ENCODE measurements at regions not wholly inside any gene's neighbourhood (a gene's known extent, or its start where the extent isn't known, plus 50 kb on each side); places are given as distances from the start of the nearest gene placed in this dataset.
"Not testable (repeated sequence)": the region's sequence is repeated elsewhere in the genome, so short reads cannot be mapped to it uniquely, and the experiment has no call there.

DNA sequence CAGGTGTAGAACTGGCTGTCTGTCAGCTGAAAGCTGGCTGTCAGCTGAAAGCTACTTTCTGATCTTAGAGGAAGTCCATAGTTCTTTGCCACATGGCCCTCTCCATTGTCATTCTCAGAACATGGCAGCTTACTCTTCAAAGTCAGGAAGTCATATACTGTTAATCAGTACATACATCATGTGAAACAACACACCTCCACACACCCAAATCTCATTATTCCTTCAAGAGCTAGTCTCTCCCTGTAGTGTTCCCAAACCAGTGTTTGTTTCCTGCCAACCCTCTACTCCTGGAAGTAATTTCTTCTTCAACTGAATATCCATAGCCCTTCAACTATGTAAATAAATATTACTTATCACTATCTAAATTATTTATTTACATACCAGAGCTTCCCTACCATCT, 58.9 kb downstream of the OR5AK2 start:
- DNase-seq (ENCODE audit: low read depth): no peak

GRCh38 chr11:57049749-57050148, 61.0 kb downstream of the OR5AK2 start:
- no peak for DNase-seq (ENCODE audit: low read depth)

DNA sequence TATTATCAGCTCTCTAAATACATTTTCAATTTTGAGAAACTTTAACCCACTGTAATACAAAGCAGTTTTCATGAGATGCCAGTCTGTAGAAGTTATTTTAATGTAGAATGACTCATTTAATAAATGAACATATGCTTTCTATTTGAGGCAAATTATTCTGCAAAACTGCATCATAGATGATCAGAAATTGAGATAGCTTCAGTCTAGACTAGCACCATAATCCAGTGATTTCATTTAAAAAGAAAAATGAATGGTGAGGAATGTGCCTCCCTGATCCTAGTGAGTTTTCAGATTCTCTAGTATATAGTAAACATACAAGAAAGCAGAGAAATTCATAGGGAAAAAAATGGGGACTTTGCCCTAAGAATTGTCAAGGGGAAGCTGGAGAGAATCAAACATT, 66.1 kb downstream of the OR5AK2 start:
- DNase-seq (ENCODE audit: low read depth): no peak

- DNase-seq (ENCODE audit: low read depth): no peak
Observed at GRCh38 chr11:57055744-57056143, 67.0 kb downstream of the OR5AK2 start.

DNA sequence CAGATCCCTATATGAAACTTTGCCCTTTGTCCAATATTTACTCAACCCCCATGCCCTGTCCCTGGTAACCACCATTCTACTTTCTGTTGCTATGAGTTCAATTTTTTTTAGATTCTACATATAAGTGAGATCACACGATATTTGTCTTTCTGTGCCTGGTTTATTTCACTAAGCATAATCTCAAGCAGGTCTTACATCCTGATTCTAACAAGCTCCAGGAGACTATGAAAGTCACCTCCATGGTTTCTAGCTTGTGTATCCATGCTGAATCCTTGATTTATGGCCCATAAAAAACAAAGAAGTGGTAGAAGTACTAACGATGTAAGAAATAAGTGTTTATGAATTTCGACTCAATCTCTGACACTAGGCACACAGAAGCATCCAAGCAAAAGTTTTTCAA, 68.0 kb downstream of the OR5AK2 start:
- DNase-seq (ENCODE audit: low read depth): no peak

DNA sequence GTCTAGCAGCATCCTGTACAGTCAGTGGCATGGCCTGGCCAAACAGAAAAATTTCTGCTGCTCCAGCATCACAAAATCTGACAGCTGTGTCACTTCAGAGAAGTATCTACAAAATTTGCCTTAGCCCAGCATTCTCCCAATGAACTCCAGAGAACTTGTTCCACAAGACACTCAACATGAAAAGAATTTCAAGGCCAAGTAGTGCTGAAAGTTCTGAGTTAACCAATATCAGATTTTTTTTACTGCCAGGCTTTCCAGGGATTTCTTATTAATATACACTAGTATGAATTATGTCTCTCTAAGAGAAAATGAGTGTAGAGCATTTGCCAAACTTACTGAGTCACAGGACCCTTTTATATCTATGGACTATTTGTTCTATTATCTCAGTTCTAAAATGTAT, 68.8 kb downstream of the OR5AK2 start:
- no peak for DNase-seq (ENCODE audit: low read depth)

GRCh38 chr11:57062957-57063356, 74.2 kb downstream of the OR5AK2 start:
- not testable (repeated sequence) for DNase-seq (ENCODE audit: low read depth)

DNA sequence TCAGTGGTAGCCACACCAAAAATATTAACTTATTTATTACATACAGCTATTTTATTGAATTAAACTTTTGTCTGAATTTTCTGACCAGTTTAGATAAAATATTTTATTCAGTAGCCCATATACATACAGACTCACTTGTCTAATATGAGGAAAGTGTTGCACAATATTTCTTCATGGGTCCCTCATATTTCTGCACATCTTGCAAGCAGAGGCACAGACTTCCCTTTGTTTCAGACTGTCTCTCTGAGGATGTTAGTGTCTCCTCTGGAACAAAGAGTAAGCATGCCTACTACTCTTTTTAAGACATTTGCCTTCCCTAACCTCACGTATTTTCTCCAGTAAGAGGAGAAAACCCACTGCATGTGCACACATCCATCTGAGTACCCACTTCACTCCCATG, 81.2 kb downstream of the OR5AK2 start:
- no peak for DNase-seq (ENCODE audit: low read depth)

- peak; percentile 29 for DNase-seq (ENCODE audit: low read depth)
Observed at GRCh38 chr11:57071829-57072228, 83.1 kb downstream of the OR5AK2 start.

- peak; percentile 78 for DNase-seq (ENCODE audit: low read depth)
Observed at GRCh38 chr11:57072640-57073039, 83.9 kb downstream of the OR5AK2 start.

- no peak for DNase-seq (ENCODE audit: low read depth)
Observed at GRCh38 chr11:57073128-57073527, 84.4 kb downstream of the OR5AK2 start.

GRCh38 chr11:57081356-57081755, 92.6 kb downstream of the OR5AK2 start:
- no peak for DNase-seq (ENCODE audit: low read depth)

- DNase-seq (ENCODE audit: low read depth): no peak
Observed at GRCh38 chr11:57082125-57082524, 93.4 kb downstream of the OR5AK2 start.

DNA sequence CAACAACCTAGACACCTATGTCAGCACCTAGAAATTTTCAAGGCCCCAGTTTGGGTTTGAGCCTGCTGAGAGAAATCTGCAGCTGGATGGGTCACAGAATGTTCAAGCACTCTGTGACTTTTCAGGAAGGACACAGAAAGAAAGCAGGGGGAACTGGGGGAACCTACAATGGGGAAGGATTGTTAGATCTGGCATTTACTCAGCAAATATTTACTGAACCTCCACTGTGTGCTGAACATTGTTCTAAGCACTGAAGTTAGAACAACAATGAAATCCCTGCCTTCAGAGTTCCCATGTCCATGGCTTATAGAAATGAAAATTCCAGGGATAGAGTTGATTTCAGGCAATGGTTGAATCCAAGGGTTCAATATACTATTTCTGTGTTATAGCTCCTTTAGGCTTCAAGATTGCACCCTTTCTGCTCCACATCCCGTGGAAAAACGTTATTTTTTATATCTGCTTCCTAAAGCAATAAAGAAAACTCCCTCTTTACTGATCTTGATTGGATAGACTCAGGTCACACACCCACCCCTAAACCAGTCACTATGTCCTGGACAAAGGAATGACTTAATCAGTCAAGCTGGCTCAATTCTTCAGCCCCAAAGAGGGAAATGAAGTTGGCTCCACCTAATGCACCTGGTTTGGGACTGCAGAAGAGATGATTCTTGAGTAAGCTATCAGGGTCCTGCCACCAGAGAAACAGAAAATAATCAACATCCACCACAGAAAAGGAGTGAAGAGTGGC, 95.1 kb downstream of the OR5AK2 start:
- DNase-seq (ENCODE audit: low read depth): no peak

GRCh38 chr11:57085611-57086010, 96.1 kb upstream of the LRRC55 start:
- DNase-seq (ENCODE audit: low read depth): peak; percentile 6

- no peak for DNase-seq (ENCODE audit: low read depth)
Observed at GRCh38 chr11:57087991-57088390, 93.8 kb upstream of the LRRC55 start.

GRCh38 chr11:57092028-57092698, 89.6 kb upstream of the LRRC55 start:
- DNase-seq (ENCODE audit: low read depth): no peak

- DNase-seq (ENCODE audit: low read depth): peak; percentile 13
Observed at GRCh38 chr11:57094181-57094935, 87.4 kb upstream of the LRRC55 start.

GRCh38 chr11:57095417-57095816, 86.3 kb upstream of the LRRC55 start:
- no peak for DNase-seq (ENCODE audit: low read depth)

- no peak for DNase-seq (ENCODE audit: low read depth)
Observed at GRCh38 chr11:57095896-57096295, 85.9 kb upstream of the LRRC55 start.

GRCh38 chr11:57097149-57097548, 84.6 kb upstream of the LRRC55 start:
- DNase-seq (ENCODE audit: low read depth): peak; percentile 50

DNA sequence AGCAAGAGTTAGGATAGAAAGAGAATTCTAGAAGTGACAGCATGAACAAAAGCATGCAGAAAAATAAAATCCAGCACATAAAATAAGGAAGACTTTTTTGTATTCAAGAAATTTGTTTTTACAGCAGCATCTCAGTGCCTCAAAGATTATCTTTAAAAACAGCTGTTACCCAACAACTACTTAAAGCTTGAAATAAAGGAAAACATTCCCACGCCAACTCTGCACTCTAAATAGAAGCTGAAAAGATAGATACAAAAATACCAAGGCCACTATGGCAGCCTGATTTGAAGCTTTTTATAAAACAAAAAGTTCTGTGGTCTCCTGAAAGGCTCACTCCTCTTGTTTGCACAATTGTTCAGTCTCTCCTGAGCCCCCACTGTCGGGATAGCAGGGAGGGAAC, 83.6 kb upstream of the LRRC55 start:
- no peak for DNase-seq (ENCODE audit: low read depth)
